Sigmoid colon (tissue), 6 donors: ENCODE measurements at regions not wholly inside any gene's neighbourhood (a gene's known extent, or its start where the extent isn't known, plus 50 kb on each side); places are given as distances from the start of the nearest gene placed in this dataset.
"Not testable (repeated sequence)": the region's sequence is repeated elsewhere in the genome, so short reads cannot be mapped to it uniquely, and the experiment has no call there.

ENCODE experiments used
- DNase-seq: peaks from one replicate; pipeline ENCODE4 v3.0.0-alpha.2; 2019
- H3K27ac ChIP-seq, 4 donors: fragments of 200-600 bp; sonication (generic); one replicate each; pipeline ENCODE4 v1.5.1; 2016 to 2019; ENCODE audit warnings: mild to moderate bottlenecking in 1 of 4
- H3K27me3 ChIP-seq, 3 donors: fragments of 200-600 bp; sonication (generic); one replicate each; pipeline ENCODE4 v1.5.1; 2019; ENCODE audit warnings: mild to moderate bottlenecking in 1 of 3
- H3K36me3 ChIP-seq, 4 donors: fragments of 200-600 bp; sonication (generic); one replicate each; pipeline ENCODE4 v1.5.1; 2016 to 2019
- H3K4me1 ChIP-seq, 4 donors: fragments of 200-600 bp; sonication (generic); one replicate each; pipeline ENCODE4 v1.5.1; 2017 to 2019
- H3K4me3 ChIP-seq, 4 donors: fragments of 200-600 bp; sonication (generic); one replicate each; pipeline ENCODE4 v1.5.1; 2017 to 2019; ENCODE audit warnings: mild to moderate bottlenecking in 2 of 4, moderate library complexity in 1 of 4
- H3K9me3 ChIP-seq, 4 donors: fragments of 200-600 bp in 3 of 4; sonication (generic) in 3 of 4; one replicate each; pipeline versions ENCODE4 v1.5.1 to v1.6.1; 2013 to 2019
- CTCF ChIP-seq, 4 experiments: fragments of 450-650 bp in 3 of 4; fragments of 200-600 bp in 1 of 4; IDR thresholded peaks; one replicate each; pipeline ENCODE4 v1.5.1; 2016 to 2019; ENCODE audit warnings: antibody characterized with exemption in 4 of 4, mild to moderate bottlenecking in 3 of 4, moderate library complexity in 2 of 4
- EP300 ChIP-seq, 4 donors: sonication (generic); formaldehyde crosslinking; IDR thresholded peaks; one replicate each; pipeline ENCODE4 v1.6.1; 2017; ENCODE audit warnings: antibody characterized with exemption in 4 of 4
- POLR2A ChIP-seq, 2 donors: fragments of 450-650 bp; IDR thresholded peaks; one replicate each; pipeline ENCODE4 v1.6.1; 2016; ENCODE audit warnings: antibody characterized with exemption in 2 of 2, mild to moderate bottlenecking in 2 of 2, moderate library complexity in 2 of 2
- POLR2AphosphoS5 ChIP-seq, 4 donors: sonication (generic); formaldehyde crosslinking; IDR thresholded peaks; one replicate each; pipeline ENCODE4 v1.6.1; 2017; ENCODE audit warnings: antibody characterized with exemption in 4 of 4
- WGBS, 2 donors: extraction: QIAGEN DNeasy Blood & Tissue Kit; methylation state at CpG; one replicate each; pipeline ENCODE4 v1.1.7; 2013; 5-methylcytosine and 5-hydroxymethylcytosine counted together
- intact Hi-C: fragments of 100-400 bp; cut with DNase I; formaldehyde crosslinking; loops from one replicate; pipeline ENCODE4 v1.15.1; 2023
- donor health status: healthy with polysubstance abuse.
- donor health status: healthy.

- DNase-seq, result no peak
- Histone ChIP-seq H3K27ac (no peak overlapping the region), H3K27me3 (no peaks in the 10 kb centered on the region), H3K9me3 (no peaks in the 10 kb centered on the region), H3K36me3 (no peaks in the 10 kb centered on the region), H3K4me3 (no peak overlapping the region), H3K4me1 (peaks cover 0 to 6% (median 2%) of the 10 kb centered on the region in 4 donors)
- TF ChIP-seq POLR2A (IDR thresholded peaks at IDR 0.05) (no peak), CTCF (IDR thresholded peaks at IDR 0.05) (no peak), POLR2AphosphoS5 (IDR thresholded peaks at IDR 0.05) (no peak), EP300 (IDR thresholded peaks at IDR 0.05) (no peak)
- intact Hi-C loops, result no loop called here
These were observed 103.1 kb upstream of the SMLR1 start for GRCh38 chr6:130724089-130724488.

GRCh38 chr6:130725551-130725950 is 101.7 kb upstream of the SMLR1 start:
- no peaks in the 10 kb centered on the region for H3K9me3 ChIP-seq
- TF ChIP-seq EP300 (IDR thresholded peaks at IDR 0.05) (no peak), POLR2AphosphoS5 (IDR thresholded peaks at IDR 0.05) (no peak)
- no peak overlapping the region for H3K27ac ChIP-seq
- H3K36me3 ChIP-seq, result no peaks in the 10 kb centered on the region
- no peak overlapping the region for H3K4me3 ChIP-seq
- DNase-seq, result no peak
- H3K27me3 ChIP-seq, result no peaks in the 10 kb centered on the region
- intact Hi-C loops, result no loop called here
- no peaks in the 10 kb centered on the region for H3K4me1 ChIP-seq

GRCh38 chr6:130728064-130728463 is 99.1 kb upstream of the SMLR1 start:
- intact Hi-C loops, H3K4me1 ChIP-seq: not testable (repeated sequence)
- 88 to 91% methylated on average over 2 of the region's 2 CpGs for WGBS, 2 donors

GRCh38 chr6:130730600-130730999 is 96.6 kb upstream of the SMLR1 start:
- no peaks in the 10 kb centered on the region for H3K4me1 ChIP-seq
- intact Hi-C loops, result no loop called here
- no peaks in the 10 kb centered on the region for H3K36me3 ChIP-seq
- no peak for DNase-seq
- no peak overlapping the region for H3K27ac ChIP-seq
- H3K27me3 ChIP-seq, result no peaks in the 10 kb centered on the region
- H3K4me3 ChIP-seq, result no peak overlapping the region
- TF ChIP-seq CTCF (IDR thresholded peaks at IDR 0.05), result no peak
- no peak for TF ChIP-seq POLR2AphosphoS5 (IDR thresholded peaks at IDR 0.05)
- no peak for TF ChIP-seq POLR2A (IDR thresholded peaks at IDR 0.05)
- no peak for TF ChIP-seq EP300 (IDR thresholded peaks at IDR 0.05)
- H3K9me3 ChIP-seq, result no peaks in the 10 kb centered on the region

More at GRCh38 chr6:130728064-130728463, 99.1 kb upstream of the SMLR1 start:
- not testable (repeated sequence) for H3K4me3 ChIP-seq, H3K9me3 ChIP-seq, H3K27me3 ChIP-seq, DNase-seq, H3K36me3 ChIP-seq, H3K27ac ChIP-seq

GRCh38 chr6:130734161-130734560 is 93.0 kb upstream of the SMLR1 start:
- no peak for TF ChIP-seq CTCF (IDR thresholded peaks at IDR 0.05)
- no peak for TF ChIP-seq POLR2AphosphoS5 (IDR thresholded peaks at IDR 0.05)
- no peak for TF ChIP-seq POLR2A (IDR thresholded peaks at IDR 0.05)
- TF ChIP-seq EP300 (IDR thresholded peaks at IDR 0.05), result no peak
- H3K4me3 ChIP-seq, result no peak overlapping the region
- 68 to 80% methylated on average over 3 of the region's 3 CpGs for WGBS, 2 donors
- no peaks in the 10 kb centered on the region for H3K36me3 ChIP-seq
- H3K27me3 ChIP-seq, result no peaks in the 10 kb centered on the region
- no peak overlapping the region for H3K27ac ChIP-seq
- no peaks in the 10 kb centered on the region for H3K4me1 ChIP-seq
- no peaks in the 10 kb centered on the region for H3K9me3 ChIP-seq
- intact Hi-C loops, result no loop called here
- DNase-seq, result no peak

- H3K27ac ChIP-seq, result no peak overlapping the region
- no peak overlapping the region for H3K4me3 ChIP-seq
- TF ChIP-seq POLR2AphosphoS5 (IDR thresholded peaks at IDR 0.05), result no peak
- no peak for TF ChIP-seq POLR2A (IDR thresholded peaks at IDR 0.05)
- no peak for TF ChIP-seq EP300 (IDR thresholded peaks at IDR 0.05)
- TF ChIP-seq CTCF (IDR thresholded peaks at IDR 0.05), result no peak
- no peak for DNase-seq
- H3K9me3 ChIP-seq, result no peaks in the 10 kb centered on the region
- no peaks in the 10 kb centered on the region for H3K27me3 ChIP-seq
- no peaks in the 10 kb centered on the region for H3K36me3 ChIP-seq
- peaks cover 0 to 3% (median 0%) of the 10 kb centered on the region in 4 donors for H3K4me1 ChIP-seq
- intact Hi-C loops, result no loop called here
These were observed 86.9 kb upstream of the SMLR1 start for GRCh38 chr6:130740308-130740707.
